GM18907 (cell line): ENCODE measurements at regions not wholly inside any gene's neighbourhood (a gene's known extent, or its start where the extent isn't known, plus 50 kb on each side); places are given as distances from the start of the nearest gene placed in this dataset.
"Not testable (repeated sequence)": the region's sequence is repeated elsewhere in the genome, so short reads cannot be mapped to it uniquely, and the experiment has no call there.

Experiments used
- ATAC-seq: cut with Tn5 transposase; IDR thresholded peaks from one replicate; pipeline ENCODE4 v1.9.1; 2021; ENCODE audit warnings: mild to moderate bottlenecking, moderate library complexity; ENCODE audit not compliant: unreplicated experiment

DNA sequence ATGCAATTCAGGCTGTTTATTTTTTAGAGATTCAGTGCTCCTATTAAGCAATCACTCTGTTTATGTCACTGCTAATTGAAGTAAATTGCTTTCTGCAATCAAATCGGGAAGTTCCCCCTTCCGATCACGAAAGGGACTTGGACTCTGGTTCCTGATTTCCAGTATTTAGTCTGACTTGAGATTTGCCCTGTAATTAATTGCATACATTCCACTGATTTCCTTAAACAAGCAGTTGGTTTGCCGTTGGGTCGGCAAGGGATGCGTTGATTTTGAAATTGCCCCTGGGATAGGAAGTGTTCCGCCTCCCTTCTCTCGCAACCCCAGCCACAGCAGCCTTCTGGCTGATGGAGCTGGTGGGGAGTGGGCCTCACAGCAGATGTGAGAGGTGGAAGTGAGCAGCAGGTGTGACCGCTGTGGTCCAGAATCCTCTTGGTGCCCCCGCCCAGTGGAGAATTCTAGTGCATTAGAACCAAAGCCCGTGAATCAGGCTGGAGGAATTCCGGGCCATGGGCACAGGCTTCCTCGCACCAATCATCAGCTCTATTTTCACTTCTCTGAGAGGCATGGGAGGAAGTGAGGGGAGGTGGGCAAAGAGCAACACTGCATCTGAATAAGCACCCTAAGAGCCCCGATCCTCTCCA, 102.5 kb downstream of the SPRY4 start:
- ATAC-seq = no peak

DNA sequence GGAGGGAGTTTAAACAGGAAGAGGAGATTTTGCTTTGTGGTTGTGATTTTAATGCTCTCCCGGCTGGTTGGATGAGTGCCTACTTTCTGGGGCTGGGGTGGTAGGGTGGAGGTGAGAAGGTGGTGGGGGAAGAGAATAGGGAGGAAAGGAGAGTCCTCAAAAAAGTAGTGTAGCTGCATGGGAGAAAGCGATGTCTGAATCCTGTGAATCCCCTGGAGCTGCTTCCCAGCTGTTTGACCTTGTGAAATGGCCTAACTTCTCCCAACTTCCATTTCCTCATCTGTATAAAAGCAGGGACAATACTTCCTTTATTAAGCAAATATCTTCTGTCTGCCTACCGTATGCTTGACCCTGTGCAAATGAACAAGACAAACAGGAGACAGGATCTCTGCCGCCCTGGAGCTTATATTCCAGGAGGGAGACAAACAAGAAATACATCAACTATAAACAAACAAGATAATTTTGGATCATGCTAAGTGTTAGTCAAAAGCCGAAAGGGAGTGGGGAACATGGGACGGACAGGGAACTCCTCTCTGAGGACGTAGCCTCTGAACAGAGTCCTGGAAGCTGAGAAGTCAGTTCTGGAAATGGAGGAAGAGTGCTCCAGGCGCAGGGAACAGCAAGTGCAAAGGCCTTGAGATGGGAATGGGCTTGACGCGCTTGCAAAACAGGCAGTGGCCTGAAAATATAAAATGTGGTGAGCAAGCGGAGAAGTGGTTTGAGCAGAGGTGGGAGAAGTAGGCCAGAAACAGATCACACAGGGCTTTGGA, 103.5 kb downstream of the SPRY4 start:
- ATAC-seq = no peak

DNA sequence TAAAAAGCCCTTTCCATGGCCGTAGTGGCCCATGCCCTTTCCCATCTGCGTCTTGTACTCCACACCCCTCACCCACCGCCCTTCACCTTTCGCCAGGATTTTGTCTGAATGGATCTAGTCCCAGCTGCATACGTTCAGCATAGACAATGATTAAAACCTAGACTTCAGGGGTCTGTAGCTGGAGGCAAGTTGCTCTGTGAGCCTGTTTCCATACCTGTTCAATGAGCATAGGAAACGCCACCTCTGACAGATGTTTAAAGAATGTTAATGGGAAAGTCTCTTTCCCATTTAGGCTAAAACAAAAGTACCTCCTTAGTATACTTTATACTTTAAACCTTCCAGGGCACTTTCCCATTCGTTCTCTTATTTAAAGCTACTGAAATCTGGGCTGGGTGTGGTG, 105.7 kb downstream of the SPRY4 start:
- ATAC-seq = no peak

DNA sequence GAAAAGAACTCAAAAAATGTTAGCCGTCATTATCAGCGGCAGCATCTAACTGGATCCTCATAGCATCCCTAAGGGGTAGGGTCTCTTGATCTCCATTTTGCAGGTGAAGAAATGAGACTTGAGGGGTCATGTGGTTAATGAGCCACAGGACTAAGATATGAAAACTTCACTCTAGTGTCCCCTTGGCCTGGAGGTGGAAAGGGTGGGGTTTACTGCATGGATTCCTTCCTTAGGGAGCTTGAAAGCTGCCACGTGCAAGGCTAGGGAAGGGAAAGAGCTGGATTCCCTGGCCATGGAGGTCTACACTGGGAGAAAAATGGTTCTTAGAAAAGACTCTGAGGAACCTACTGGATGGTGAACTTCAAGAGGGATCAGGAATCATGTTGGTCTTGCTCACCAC, 107.9 kb downstream of the SPRY4 start:
- no peak for ATAC-seq

DNA sequence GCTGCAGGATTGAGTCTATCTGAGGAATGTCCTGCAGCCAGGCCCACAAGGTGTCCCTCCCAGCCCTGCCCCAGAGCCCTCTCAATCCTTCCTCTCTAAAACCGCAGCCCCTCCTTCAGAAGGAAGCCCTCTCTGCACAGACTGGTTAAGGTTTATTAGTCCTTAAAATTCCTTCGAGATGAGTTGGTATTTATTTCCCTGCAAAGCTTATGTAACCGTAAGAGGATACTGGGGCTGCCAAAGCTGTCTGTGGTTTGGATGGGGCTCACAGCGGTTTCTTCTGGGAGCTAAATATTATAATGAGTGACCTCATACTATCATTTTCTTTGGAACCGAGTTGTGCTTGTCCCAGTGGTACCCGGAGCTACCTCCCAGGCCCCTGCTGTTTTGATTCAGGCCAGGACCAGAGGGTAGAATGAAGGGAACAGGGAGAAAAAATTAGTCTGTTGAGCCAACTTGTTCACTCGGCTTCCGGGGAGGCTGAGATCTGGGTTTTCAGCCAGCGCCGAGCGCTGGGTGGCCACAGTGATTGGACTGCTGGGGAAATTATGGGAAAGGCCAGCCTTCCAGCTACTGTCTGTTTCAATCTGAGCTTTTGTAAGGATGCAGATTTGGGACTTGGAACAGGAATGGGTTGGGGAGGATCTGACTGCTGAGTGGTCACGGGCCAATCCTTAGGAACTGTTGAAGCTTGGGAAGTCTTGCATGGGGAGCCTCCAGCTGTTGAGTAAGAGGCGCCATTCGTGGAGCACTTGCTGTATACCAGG, 107.5 kb downstream of the NDFIP1 start:
- ATAC-seq = no peak

DNA sequence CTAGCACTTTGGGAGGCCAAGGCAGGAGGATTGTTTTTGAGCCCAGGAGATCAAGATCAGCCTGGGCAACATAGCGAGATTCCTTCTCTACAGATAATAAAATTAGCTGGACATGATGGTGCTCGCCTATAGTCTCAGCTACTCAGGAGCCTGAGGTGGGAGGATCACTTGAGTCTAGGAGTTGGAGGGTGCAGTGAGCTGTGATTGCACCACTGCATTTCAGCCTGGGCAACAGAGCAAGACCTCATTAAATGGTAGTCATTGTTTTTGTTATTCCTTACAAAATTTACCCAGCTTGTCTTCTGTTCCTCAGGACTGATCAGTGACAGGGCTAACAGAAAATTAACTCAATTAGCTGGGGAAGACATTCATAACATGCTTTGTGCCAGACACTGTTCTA, 104.5 kb downstream of the NDFIP1 start:
- no peak for ATAC-seq

DNA sequence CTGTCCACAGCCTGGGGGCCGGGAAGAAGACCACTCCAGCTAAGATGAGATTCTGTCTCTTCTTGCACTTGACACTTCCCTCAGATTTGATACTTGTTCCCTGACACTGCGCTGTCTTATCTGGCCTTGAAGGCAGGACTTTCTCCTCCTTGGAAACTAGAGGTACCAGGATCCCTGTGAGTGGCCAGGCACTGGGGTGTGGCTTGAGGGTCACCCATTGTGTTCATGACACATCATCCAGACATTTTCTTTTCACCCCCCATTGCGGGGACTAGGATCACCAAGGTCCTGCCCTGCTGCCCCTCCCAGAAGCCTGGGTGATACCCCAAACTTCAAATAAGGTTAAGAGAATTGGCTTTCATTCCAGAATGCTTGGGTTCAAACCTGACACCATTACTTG, 103.3 kb downstream of the NDFIP1 start:
- no peak for ATAC-seq

DNA sequence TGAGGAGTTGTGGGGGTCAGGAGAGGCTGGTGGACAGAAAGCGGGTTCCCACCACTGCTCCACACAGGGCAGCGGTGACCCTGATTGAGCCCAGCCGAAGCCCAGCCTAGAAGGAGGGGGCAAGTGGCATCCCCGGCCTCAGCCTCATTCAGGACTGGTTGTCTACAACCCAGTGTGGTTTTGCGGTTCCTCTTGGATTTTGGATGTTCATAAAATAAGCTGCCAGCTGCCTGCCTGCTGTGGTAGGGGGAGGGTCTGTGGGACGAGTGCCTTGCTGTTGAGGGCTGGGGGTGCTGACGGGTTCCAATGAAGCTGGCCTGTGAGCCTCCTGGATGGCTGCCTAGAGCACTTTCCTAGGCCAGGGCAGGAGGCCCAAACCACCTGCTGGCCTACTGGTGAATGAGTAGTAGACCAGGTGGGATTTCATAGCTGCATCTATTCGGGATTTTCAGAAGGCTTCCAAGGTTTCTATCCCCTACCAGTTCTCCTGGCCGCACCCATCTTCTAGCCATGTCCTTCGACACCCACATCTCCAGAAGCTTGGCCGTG, 102.4 kb downstream of the NDFIP1 start:
- no peak for ATAC-seq

DNA sequence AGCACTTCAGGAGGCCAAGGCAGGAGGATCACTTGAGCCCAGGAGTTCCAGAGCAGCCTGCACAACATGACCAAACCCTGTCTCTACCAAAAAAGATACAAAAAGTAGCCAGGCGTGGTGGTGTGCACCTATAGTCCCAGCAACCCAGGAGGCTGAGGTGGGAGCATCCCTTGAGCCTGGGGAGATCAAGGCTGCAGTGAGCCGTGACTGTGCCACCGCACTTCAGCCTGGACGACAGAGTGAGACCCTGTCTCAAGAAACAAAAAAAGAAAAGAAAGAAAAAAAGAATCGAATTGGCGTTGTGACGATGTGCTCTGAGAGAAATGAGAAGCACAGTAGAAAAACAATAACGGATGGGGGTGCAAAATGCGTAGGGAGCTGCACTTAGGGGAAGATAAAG, 101.4 kb downstream of the NDFIP1 start:
- no peak for ATAC-seq

DNA sequence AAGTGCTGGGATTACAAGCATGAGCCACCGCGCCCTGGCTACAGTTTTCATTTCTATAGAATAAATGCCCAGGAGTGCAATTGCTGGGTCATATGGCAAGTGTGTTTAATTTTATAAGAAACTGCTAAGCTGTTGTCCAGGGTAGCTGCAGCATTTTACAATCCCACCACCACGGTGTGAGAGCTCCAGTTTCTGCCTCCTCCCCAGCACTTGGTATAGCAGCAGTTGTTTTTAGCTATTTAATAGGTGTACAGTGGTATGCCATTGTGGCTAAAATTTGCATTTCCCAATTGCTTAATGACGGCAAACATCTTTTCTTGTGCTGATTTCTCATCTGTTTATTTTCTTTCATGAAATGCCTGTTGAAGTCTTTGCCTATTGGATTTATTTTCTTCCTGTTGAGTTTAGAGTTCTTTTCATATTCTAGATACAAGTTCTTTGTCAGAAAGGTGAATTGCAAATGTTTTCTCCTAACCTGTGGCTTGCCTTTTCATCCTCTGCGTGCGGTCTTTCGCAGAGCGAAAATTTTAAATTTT, 100.3 kb downstream of the NDFIP1 start:
- ATAC-seq = no peak

DNA sequence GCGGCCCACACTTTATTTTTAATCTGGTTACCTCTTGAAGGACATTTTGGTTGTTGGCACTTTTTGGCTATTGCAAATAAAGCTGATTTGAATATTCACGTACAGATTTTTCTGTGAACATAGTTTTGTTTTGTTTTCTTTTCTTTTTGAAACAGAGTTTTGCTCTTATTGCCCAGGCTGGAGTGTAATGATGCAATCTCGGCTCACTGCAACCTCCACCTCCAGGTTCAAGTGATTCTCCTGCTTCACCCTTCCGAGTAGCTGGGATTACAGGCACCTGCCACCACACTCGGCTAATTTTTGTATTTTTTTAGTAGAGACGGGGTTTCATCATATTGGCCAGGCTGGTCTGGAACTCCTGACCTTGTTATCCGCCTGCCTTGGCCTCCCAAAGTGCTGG, 99.7 kb downstream of the NDFIP1 start:
- ATAC-seq = not testable (repeated sequence)

DNA sequence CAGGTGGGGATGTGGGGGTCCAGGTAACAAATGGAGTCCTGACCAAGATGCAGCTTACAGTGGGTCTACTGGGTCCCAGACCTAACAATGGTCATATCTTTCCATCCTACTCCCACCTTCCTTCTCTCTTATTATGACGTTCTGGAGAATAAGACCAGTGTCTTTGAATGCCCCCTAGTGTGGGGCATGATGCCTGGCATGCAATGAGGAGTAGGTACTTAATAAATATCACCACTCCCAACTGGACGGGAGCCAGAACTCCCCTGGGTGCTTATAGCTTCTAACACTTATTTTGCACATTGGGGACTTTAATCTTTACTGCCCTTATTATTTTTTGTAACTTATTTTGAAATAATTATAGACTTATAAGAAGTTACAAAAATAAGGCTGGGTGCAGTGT, 98.2 kb downstream of the NDFIP1 start:
- ATAC-seq = no peak

DNA sequence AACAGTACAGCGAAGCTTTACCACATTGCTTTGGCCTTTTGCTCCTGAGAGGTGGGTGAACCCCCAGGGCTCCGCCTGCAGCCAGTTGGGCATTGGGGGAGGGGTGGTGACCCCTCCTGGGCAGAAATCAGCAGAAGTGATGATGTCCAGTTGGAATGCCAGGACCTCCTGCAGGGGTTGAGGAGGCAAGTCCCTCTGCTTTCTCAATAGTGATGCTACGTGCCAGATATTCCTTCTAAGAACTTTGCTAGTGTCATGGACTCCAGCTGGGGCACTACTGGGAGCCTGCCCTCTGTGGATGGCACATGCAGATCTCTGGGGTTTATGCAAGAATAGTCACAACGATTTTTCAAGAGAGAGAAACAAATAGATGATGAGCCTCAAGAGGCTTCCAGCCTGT, 95.6 kb downstream of the NDFIP1 start:
- no peak for ATAC-seq
